ENCODE measurements at regions not wholly inside any gene's neighbourhood (a gene's known extent, or its start where the extent isn't known, plus 50 kb on each side); places are given as distances from the start of the nearest gene placed in this dataset.

- Histone ChIP-seq H3K27me3 (replicated peaks) (no peaks in the 10 kb centered on the region), H3K4me3 (ENCODE audit: low read depth, low read length) (no peak overlapping the region), H3K27ac (no peak overlapping the region), H3K36me3 (replicated peaks) (no peaks in the 10 kb centered on the region)
- DNase-seq, result no peak
- in situ Hi-C loops (cut with HindIII; ENCODE audit: low pct_ligation_motif_present, low sequenced_read_pairs), result no loop called here
- TF ChIP-seq, protein P1, sequence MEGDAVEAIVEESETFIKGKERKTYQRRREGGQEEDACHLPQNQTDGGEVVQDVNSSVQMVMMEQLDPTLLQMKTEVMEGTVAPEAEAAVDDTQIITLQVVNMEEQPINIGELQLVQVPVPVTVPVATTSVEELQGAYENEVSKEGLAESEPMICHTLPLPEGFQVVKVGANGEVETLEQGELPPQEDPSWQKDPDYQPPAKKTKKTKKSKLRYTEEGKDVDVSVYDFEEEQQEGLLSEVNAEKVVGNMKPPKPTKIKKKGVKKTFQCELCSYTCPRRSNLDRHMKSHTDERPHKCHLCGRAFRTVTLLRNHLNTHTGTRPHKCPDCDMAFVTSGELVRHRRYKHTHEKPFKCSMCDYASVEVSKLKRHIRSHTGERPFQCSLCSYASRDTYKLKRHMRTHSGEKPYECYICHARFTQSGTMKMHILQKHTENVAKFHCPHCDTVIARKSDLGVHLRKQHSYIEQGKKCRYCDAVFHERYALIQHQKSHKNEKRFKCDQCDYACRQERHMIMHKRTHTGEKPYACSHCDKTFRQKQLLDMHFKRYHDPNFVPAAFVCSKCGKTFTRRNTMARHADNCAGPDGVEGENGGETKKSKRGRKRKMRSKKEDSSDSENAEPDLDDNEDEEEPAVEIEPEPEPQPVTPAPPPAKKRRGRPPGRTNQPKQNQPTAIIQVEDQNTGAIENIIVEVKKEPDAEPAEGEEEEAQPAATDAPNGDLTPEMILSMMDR (IDR thresholded peaks at IDR 0.05; ENCODE audit: low read depth, low read length, missing control alignments), result no peak
These were observed 144.7 kb downstream of the CYP26A1 start for GRCh38 chr10:93218386-93218785.

DNA sequence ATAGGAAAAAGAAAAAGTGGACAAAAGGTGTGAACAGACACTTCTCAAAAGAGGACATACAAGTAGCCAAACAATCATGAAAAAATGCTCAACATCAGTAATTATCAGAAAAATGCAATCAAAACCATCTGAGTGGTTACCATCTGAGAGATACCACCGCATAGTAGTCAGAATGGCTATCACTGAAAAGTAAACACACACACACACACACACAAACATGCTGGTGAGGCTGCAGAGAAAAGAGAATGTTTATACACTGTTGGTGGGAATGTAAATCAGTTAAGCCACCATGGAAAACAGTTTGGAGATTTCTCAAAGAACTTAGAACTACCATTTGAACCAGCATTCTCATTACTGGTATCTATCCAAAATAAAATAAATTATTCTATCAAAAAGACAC is 145.7 kb downstream of the CYP26A1 start:
- peak; percentile 36 for DNase-seq

DNA sequence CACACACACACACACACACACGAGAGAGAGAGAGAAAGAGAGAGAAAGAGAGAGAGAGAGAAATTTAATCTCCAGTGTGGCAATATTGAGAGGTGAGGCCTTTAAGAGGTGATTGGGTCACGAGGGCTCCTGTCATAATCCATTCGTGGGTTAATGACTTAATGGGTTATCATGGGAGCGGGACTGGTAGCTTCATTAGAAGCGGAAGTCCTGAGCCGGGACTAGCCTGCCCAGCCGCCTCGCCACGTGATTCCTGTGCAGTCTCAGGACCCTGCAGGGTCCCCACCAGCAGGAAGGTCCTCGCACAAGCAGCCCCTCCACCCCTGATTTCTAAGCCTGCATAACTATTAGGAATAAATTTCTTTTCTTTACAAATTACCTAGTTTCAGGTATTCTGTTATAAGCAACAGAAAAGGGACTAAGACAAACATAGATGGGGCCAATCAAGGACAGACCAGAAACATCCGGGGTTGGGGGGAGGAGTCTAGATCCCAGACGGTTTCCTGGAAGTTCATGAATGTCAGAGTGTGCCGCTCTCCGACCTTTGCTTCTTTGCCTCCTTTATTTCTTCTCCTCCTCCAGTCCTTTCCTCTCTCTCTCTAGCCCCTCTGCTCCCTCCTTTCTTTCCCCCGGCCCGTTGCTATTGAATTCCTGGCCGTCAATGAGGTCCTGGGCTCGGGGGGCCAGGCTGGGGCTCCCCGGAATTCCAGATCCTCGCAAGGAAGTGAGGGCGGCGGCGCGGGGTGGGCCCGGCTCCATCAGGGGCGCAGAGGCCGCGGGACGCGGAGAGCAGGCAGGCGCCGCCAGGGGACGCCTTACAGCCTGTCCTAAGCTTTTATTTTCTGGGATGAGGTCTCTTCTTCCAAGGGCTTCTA is 146.8 kb downstream of the CYP26A1 start:
- no peak overlapping the region for H3K27ac ChIP-seq
- no peak for DNase-seq
- in situ Hi-C loops (cut with HindIII; ENCODE audit: low pct_ligation_motif_present, low sequenced_read_pairs), result no loop called here
- TF ChIP-seq, protein P1 (IDR thresholded peaks at IDR 0.05; ENCODE audit: low read depth, low read length, missing control alignments), result no peak
- H3K36me3 ChIP-seq (replicated peaks), result no peaks in the 10 kb centered on the region
- H3K27me3 ChIP-seq (replicated peaks), result no peaks in the 10 kb centered on the region
- no peak overlapping the region for H3K4me3 ChIP-seq (ENCODE audit: low read depth, low read length)

More for the DNA sequence above, 145.7 kb downstream of the CYP26A1 start:
- TF ChIP-seq, protein P1 (IDR thresholded peaks at IDR 0.05; ENCODE audit: low read depth, low read length, missing control alignments), result no peak
- H3K27me3 ChIP-seq (replicated peaks), result no peaks in the 10 kb centered on the region
- no peak overlapping the region for H3K4me3 ChIP-seq (ENCODE audit: low read depth, low read length)
- no peaks in the 10 kb centered on the region for H3K36me3 ChIP-seq (replicated peaks)
- in situ Hi-C loops (cut with HindIII; ENCODE audit: low pct_ligation_motif_present, low sequenced_read_pairs), result no loop called here
- no peak overlapping the region for H3K27ac ChIP-seq

DNA sequence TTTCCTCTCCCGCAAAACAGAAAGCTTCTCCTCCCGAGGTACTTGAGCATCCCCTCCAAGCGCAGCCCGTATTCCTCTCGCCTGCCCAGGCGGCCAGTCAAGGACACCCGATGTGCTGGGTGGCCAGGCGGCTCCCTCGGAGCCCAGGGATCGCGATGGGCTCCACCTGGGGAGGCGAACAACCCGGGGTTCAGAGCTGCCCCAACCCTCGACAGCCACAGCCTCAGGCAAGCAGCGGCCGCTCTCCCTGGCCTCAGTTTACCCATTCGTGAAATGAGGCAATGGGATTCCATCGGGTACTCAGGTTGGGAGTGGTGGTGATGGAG is 147.4 kb downstream of the CYP26A1 start:
- TF ChIP-seq, protein P1 (IDR thresholded peaks at IDR 0.05; ENCODE audit: low read depth, low read length, missing control alignments), result no peak
- Histone ChIP-seq H3K27ac (no peak overlapping the region), H3K36me3 (replicated peaks) (no peaks in the 10 kb centered on the region), H3K27me3 (replicated peaks) (no peaks in the 10 kb centered on the region), H3K4me3 (ENCODE audit: low read depth, low read length) (no peak overlapping the region)
- DNase-seq, result no peak
- in situ Hi-C loops (cut with HindIII; ENCODE audit: low pct_ligation_motif_present, low sequenced_read_pairs), result no loop called here

GRCh38 chr10:93221521-93221920 is 147.8 kb downstream of the CYP26A1 start:
- no peak overlapping the region for H3K4me3 ChIP-seq (ENCODE audit: low read depth, low read length)
- H3K36me3 ChIP-seq (replicated peaks), result no peaks in the 10 kb centered on the region
- in situ Hi-C loops (cut with HindIII; ENCODE audit: low pct_ligation_motif_present, low sequenced_read_pairs), result no loop called here
- no peak overlapping the region for H3K27ac ChIP-seq
- H3K27me3 ChIP-seq (replicated peaks), result no peaks in the 10 kb centered on the region
- TF ChIP-seq, protein P1 (IDR thresholded peaks at IDR 0.05; ENCODE audit: low read depth, low read length, missing control alignments), result no peak
- no peak for DNase-seq
